NCI-H2081 treated with DMSO at 0.1 percent for 48 hours (cell line): ENCODE measurements at regions not wholly inside any gene's neighbourhood (a gene's known extent, or its start where the extent isn't known, plus 50 kb on each side); places are given as distances from the start of the nearest gene placed in this dataset.
"Not testable (repeated sequence)": the region's sequence is repeated elsewhere in the genome, so short reads cannot be mapped to it uniquely, and the experiment has no call there.

Experiments used
- DNase-seq: peaks from one replicate; lab custom pipeline; 2025; lab: John Stamatoyannopoulos, UW

- no peak for DNase-seq
Observed at GRCh38 chr2:220556658-220557057, 929.2 kb downstream of the SLC4A3 start.

GRCh38 chr2:220560192-220560591 lies 932.8 kb downstream of the SLC4A3 start:
- DNase-seq = no peak

GRCh38 chr2:220562375-220563140 lies 935.1 kb downstream of the SLC4A3 start:
- no peak for DNase-seq

DNA sequence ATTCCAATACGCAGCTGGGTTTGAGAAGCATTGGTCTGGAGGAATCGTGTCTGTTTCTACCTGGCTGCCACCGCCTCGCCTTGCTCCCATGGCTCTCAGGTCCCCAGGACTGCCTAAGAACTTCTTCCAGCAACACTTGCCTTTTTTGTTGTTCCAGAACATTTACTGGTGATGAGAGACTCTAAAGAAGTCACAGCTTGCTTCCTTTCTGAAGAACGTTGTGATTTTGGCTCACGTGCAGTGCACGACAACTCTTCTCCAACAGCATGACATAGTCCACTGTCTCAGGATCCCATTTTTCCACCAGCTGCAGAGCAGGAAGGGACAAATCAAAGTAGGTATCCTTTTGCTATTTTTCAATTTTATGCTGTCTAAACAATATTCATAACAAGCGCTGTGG lies 940.9 kb downstream of the SLC4A3 start:
- no peak for DNase-seq

GRCh38 chr2:220569112-220569897 lies 941.9 kb downstream of the SLC4A3 start:
- peak; percentile 74 for DNase-seq

GRCh38 chr2:220572385-220572784 lies 945.0 kb downstream of the SLC4A3 start:
- DNase-seq = no peak

DNA sequence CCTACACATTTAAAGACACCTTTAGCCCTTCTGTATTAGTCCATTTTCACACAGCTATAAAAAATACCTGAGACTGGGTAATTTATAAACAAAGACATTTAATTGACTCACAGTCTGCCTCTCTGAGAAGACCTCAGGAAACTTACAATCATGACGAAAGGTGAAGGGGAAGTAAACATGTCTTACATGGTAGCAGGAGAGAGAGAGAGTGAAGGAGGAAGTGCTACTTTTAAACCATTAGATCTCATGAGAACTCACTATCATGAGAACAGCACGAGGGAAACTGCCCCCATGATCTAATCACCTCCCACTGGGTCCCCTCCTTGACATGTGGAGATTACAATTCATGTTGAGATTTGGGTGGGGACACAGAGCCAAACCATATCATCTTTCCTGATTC lies 946.6 kb downstream of the SLC4A3 start:
- no peak for DNase-seq

DNA sequence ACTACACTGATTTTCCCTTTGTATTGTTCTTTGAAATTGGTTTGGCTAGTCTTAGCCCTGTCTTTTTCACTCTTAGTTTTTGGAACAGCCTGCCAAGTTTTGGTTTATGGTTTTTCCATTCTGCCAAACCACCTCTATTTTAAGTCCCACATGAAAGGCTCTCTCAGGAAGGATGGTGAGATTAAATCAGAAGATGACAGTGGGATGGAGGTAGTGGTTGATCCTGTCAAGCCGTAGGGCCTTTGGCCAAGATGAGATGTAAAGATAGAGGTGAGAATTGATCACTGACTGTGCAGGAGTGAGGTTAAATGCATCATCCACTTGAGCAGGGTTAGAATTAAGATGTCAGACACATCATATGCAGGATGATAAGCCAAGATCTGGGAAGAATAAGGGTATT lies 948.5 kb downstream of the SLC4A3 start:
- no peak for DNase-seq

GRCh38 chr2:220579452-220579851 lies 952.0 kb downstream of the SLC4A3 start:
- DNase-seq = no peak

- DNase-seq = no peak
Observed at GRCh38 chr2:220580113-220580512, 952.7 kb downstream of the SLC4A3 start.

GRCh38 chr2:220583725-220584124 lies 956.3 kb downstream of the SLC4A3 start:
- no peak for DNase-seq

DNA sequence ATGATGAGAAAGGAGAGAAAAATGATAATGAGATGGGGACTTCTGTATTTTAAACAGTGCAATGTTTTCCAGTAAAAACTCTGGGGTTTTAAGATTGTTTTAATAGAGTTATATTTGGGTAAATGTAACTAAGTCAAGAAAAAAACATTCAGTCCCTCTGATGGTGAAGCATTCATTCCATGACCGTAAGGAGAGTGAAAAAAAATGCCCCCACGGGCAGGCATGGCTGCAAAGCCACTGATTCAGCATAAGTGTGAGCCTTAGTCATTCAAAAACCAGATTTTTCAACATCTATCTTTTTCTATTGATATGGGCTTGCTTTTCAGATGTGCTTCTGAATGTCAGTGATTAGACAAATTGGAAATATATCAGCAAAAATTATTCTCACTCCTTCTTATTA lies 957.8 kb downstream of the SLC4A3 start:
- DNase-seq = no peak

DNA sequence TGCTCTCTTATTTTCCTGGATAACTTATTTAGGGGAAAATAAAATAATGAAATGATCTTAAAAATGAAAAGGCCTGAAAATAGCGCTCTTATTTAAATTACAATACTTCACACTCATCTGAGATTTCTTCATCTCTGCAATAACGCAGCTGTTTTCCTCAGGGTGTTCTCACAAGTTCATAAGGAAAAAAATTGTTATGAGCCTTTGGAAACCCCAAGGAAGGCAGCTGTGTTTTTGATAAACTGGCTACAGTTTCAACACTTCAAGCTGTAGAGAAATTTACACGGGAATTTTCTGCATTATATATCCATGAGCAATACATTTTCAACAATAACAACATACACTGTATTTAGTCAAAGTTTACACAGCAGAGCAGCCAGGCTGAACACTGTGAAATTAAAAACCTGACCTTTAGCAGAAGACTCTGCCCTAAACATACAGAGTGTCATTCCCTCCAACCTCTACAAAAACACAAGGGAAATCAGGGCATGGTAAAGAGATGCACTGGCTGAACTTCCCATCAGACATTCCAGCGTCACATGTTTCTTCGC lies 959.6 kb downstream of the SLC4A3 start:
- no peak for DNase-seq

- no peak for DNase-seq
Observed at GRCh38 chr2:220588148-220588547, 960.7 kb downstream of the SLC4A3 start.

GRCh38 chr2:220590476-220590875 lies 963.0 kb downstream of the SLC4A3 start:
- DNase-seq = no peak

GRCh38 chr2:220593526-220593925 lies 966.1 kb downstream of the SLC4A3 start:
- no peak for DNase-seq

DNA sequence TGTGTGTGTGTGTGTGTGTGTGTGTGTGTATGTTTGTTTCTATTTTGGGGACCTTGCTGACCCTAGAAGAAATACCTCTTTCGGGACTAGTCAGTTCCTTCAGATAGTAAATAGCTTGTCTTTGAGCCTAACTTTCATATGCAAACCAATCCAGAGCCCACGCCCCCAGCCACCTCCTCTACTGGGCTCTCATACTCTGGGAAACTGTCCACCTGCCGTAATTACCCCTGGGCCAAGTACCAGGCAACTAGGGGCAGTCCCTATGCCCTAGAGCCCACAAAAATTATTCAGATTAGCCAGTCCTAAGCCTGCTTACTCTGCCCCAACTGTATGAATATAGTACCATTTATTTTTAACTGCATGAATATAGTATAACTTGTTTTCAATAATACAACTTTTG lies 970.4 kb downstream of the EPHA4 start:
- no peak for DNase-seq

GRCh38 chr2:220613004-220613403 lies 959.1 kb downstream of the EPHA4 start:
- DNase-seq = not testable (repeated sequence)

DNA sequence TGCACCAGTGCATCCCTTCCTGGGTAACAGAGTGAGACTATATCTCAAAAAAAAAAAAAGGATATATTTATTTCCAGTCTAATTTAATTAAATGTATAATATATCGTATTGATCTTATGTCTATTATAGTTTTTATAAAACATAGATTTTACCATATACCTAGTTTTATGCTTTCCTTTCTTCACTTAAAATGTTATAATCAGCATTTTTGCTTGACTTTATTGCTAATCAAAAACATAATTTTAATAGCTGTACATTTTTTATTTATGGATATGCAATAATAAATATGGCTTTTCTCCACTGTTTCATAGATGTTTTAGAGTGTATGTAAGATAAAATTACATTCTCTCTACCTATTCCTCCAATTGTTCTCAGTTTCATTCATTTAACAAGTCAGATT lies 958.0 kb downstream of the EPHA4 start:
- no peak for DNase-seq

DNA sequence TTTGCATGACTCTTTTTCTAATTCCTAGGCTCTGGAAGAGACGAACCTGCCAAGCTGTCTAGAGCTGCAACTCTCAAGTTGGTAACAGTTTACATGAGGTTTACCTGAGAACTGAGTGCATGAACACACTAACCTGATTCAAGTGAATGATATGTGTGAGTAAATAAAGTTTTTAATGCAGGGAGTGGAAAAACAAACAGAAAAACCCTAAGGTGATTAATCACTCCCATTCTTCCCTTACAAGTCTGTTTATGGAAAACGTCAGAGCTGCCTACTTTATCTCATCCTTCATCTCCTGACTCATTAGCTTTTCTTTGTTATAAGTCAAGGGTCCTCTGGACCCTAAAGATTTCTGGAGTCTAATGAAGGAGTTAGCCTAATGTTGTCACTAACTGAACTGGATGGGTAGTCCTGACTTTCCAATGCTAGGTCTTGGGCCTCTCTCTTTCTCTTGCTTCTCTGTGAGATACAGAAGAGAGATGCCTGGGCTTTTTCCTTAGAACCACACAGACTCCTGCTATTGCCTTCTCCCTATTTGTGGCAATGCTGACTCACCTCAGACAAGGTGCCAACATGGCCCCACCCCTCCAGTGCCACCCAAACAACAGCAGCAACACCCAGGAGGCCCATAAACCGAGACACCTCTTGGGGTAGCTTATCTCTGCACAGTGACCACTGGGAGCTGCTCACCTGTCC lies 952.4 kb downstream of the EPHA4 start:
- no peak for DNase-seq

DNA sequence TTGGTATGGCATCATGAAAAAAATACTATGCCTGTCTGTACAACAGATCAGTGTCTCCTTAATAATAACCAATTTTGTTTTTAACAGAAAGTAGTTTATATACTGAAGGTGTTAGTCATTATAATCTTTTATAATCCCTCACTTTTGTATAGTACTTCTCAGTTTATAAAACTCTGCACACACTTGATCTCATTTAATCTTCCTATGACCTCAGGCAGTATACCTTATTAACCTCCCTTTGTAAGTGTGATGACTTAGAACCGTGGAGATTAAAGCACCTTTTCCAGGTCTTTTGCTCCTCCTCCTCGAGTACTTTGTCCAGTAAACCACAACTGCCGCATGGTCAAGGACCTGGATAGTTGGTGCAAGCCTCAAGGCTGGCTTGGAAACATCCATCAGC lies 945.5 kb downstream of the EPHA4 start:
- no peak for DNase-seq

GRCh38 chr2:220628252-220628651 lies 943.9 kb downstream of the EPHA4 start:
- DNase-seq = no peak

- DNase-seq = no peak
Observed at GRCh38 chr2:220641137-220641536, 931.0 kb downstream of the EPHA4 start.
